ENCODE measurements at regions not wholly inside any gene's neighbourhood (a gene's known extent, or its start where the extent isn't known, plus 50 kb on each side); places are given as distances from the start of the nearest gene placed in this dataset.

- no peaks in the 10 kb centered on the region for H3K36me3 Mint-ChIP-seq
- Histone ChIP-seq H3K79me2 (ENCODE audit: insufficient read depth, low read length) (no peaks in the 10 kb centered on the region), H2AFZ (ENCODE audit: insufficient read depth, low read depth, low read length, poor library complexity, severe bottlenecking) (no peak overlapping the region), H3K27me3 (ENCODE audit: control insufficient read depth in 2 of 2, insufficient read depth in 2 of 2, low read length in 2 of 2) (no peaks in the 10 kb centered on the region), H3K4me1 (ENCODE audit: control insufficient read depth in 1 of 2, insufficient read depth in 2 of 2, low read length in 2 of 2) (no peaks in the 10 kb centered on the region), H3K27ac (ENCODE audit: low read depth in 1 of 2, low read length in 2 of 2) (no peak overlapping the region), H3K9ac (ENCODE audit: insufficient read depth, low read length, poor library complexity, severe bottlenecking) (no peak overlapping the region), H3K9me3 (replicated peaks in 1 of 2; ENCODE audit: control insufficient read depth in 1 of 2, insufficient read depth in 1 of 2, low read length in 2 of 2) (no peaks in the 10 kb centered on the region), H4K20me1 (ENCODE audit: insufficient read depth, low read length) (no peaks in the 10 kb centered on the region), H3K4me2 (replicated peaks; ENCODE audit: extremely low read depth, low read length, poor library complexity, severe bottlenecking) (no peak overlapping the region), H3K36me3 (replicated peaks in 1 of 2; ENCODE audit: control insufficient read depth in 1 of 2, insufficient read depth in 2 of 2, low read length in 2 of 2) (no peaks in the 10 kb centered on the region), H3K4me3 (replicated peaks in 1 of 3; ENCODE audit: low read depth in 2 of 3, low read length in 3 of 3) (no peak overlapping the region)
- H3K4me3 Mint-ChIP-seq, result no peak overlapping the region
- no peaks in the 10 kb centered on the region for H3K27me3 Mint-ChIP-seq (ENCODE audit: low read depth in 3 of 3)
- no peak for DNase-seq
- WGBS (ENCODE audit: insufficient coverage), result no CpG with 5 or more reads among the region's 1 CpG
- intact Hi-C loops (cut with micrococcal nuclease), result no loop called here
- H3K9me3 Mint-ChIP-seq, result peaks cover 0 to 10% (median 0%) of the 10 kb centered on the region in 7 donors
- H3K27ac Mint-ChIP-seq, result no peak overlapping the region
- TF ChIP-seq, protein P1, sequence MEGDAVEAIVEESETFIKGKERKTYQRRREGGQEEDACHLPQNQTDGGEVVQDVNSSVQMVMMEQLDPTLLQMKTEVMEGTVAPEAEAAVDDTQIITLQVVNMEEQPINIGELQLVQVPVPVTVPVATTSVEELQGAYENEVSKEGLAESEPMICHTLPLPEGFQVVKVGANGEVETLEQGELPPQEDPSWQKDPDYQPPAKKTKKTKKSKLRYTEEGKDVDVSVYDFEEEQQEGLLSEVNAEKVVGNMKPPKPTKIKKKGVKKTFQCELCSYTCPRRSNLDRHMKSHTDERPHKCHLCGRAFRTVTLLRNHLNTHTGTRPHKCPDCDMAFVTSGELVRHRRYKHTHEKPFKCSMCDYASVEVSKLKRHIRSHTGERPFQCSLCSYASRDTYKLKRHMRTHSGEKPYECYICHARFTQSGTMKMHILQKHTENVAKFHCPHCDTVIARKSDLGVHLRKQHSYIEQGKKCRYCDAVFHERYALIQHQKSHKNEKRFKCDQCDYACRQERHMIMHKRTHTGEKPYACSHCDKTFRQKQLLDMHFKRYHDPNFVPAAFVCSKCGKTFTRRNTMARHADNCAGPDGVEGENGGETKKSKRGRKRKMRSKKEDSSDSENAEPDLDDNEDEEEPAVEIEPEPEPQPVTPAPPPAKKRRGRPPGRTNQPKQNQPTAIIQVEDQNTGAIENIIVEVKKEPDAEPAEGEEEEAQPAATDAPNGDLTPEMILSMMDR (IDR thresholded peaks at IDR 0.05), result no peak
- H3K4me1 Mint-ChIP-seq, result no peaks in the 10 kb centered on the region
These were observed 205.4 kb downstream of the TPBG start for GRCh38 chr6:82569022-82569421.

DNA sequence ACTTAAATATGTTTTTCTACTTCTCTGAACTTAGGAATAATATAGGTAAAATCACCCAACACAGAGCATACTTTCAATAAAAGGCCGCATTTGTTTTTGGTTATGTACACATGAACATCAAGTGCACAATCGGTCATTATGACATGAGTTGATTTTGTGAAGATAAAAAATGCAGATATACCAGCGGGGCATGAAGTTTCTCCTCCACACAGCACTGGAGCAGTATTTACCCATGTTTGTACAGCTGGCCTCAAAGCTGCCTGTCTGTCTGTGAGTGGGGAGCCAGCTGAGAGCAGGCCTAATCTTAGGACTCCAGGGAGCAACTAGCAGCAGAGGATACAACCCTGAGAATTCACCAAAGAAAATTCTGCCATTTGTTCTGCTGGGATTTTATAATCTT, 206.5 kb downstream of the TPBG start:
- Histone ChIP-seq H3K79me2 (ENCODE audit: insufficient read depth, low read length) (no peaks in the 10 kb centered on the region), H3K9ac (ENCODE audit: insufficient read depth, low read length, poor library complexity, severe bottlenecking) (no peak overlapping the region), H3K4me1 (ENCODE audit: control insufficient read depth in 1 of 2, insufficient read depth in 2 of 2, low read length in 2 of 2) (no peaks in the 10 kb centered on the region), H3K4me3 (replicated peaks in 1 of 3; ENCODE audit: low read depth in 2 of 3, low read length in 3 of 3) (no peak overlapping the region), H3K27ac (ENCODE audit: low read depth in 1 of 2, low read length in 2 of 2) (no peak overlapping the region), H3K4me2 (replicated peaks; ENCODE audit: extremely low read depth, low read length, poor library complexity, severe bottlenecking) (no peak overlapping the region), H3K9me3 (replicated peaks in 1 of 2; ENCODE audit: control insufficient read depth in 1 of 2, insufficient read depth in 1 of 2, low read length in 2 of 2) (no peaks in the 10 kb centered on the region), H4K20me1 (ENCODE audit: insufficient read depth, low read length) (no peaks in the 10 kb centered on the region), H2AFZ (ENCODE audit: insufficient read depth, low read depth, low read length, poor library complexity, severe bottlenecking) (no peak overlapping the region), H3K27me3 (ENCODE audit: control insufficient read depth in 2 of 2, insufficient read depth in 2 of 2, low read length in 2 of 2) (no peaks in the 10 kb centered on the region), H3K36me3 (replicated peaks in 1 of 2; ENCODE audit: control insufficient read depth in 1 of 2, insufficient read depth in 2 of 2, low read length in 2 of 2) (no peaks in the 10 kb centered on the region)
- TF ChIP-seq, protein P1 (IDR thresholded peaks at IDR 0.05), result no peak
- Mint-ChIP-seq H3K27ac (no peak overlapping the region), H3K27me3 (ENCODE audit: low read depth in 3 of 3) (no peaks in the 10 kb centered on the region), H3K4me1 (no peaks in the 10 kb centered on the region), H3K36me3 (no peaks in the 10 kb centered on the region), H3K9me3 (peaks cover 0 to 10% (median 2%) of the 10 kb centered on the region in 7 donors), H3K4me3 (no peak overlapping the region)
- no peak for DNase-seq
- intact Hi-C loops (cut with micrococcal nuclease), result no loop called here
- WGBS (ENCODE audit: insufficient coverage), result no CpG with 5 or more reads among the region's 3 CpGs
